Naive thymus-derived CD4-positive, alpha-beta T cell (primary cell): ENCODE measurements at regions not wholly inside any gene's neighbourhood (a gene's known extent, or its start where the extent isn't known, plus 50 kb on each side); places are given as distances from the start of the nearest gene placed in this dataset.

Source experiments
- ATAC-seq: fragments of 150-1000 bp; cut with Tn5 transposase; 2 replicates; pipeline ENCODE4 v1.10.0; 2021; ENCODE audit warnings: mild to moderate bottlenecking, moderate library complexity
- CTCF ChIA-PET: fragments of 350-600 bp; sonication (Branson Sonifier 250); formaldehyde crosslinking; loops from one replicate; lab custom pipeline; 2021; ENCODE audit warnings: antibody characterized with exemption; lab: Charles Lee
- POLR2A ChIA-PET: fragments of 350-600 bp; sonication (Branson Sonifier 250); formaldehyde crosslinking; loops from one replicate; lab custom pipeline; 2021; ENCODE audit warnings: antibody characterized with exemption, inconsistent platforms; lab: Charles Lee
- DNase-seq, 9 donors: peaks; one replicate each; pipeline versions ENCODE4 v3.0.0 to v3.0.0-alpha.2; 2020 to 2022; ENCODE audit warnings: mixed read lengths in 1 of 9
- H3K27ac ChIP-seq: one replicate; pipeline ENCODE4 v1.7.0; 2013; ENCODE audit warnings: mild to moderate bottlenecking, low read depth, low read length, moderate library complexity
- H3K27me3 ChIP-seq, 2 donors: one replicate each; pipeline ENCODE4 v1.7.0; 2013; ENCODE audit warnings: low read length in 2 of 2, mild to moderate bottlenecking in 2 of 2, moderate library complexity in 2 of 2; ENCODE audit not compliant: control insufficient read depth in 2 of 2, insufficient read depth in 2 of 2
- H3K36me3 ChIP-seq, 3 experiments: 1 replicate in 2 of 3; 2 replicates in 1 of 3; pipeline ENCODE4 v1.7.0; 2013; ENCODE audit warnings: low read length in 3 of 3, mild to moderate bottlenecking in 3 of 3, moderate library complexity in 1 of 3; ENCODE audit not compliant: insufficient read depth in 3 of 3, control insufficient read depth in 2 of 3
- H3K4me1 ChIP-seq, 2 donors: one replicate each; pipeline ENCODE4 v1.7.0; 2013; ENCODE audit warnings: low read length in 2 of 2, mild to moderate bottlenecking in 2 of 2, moderate library complexity in 1 of 2; ENCODE audit not compliant: control insufficient read depth in 2 of 2, insufficient read depth in 2 of 2
- H3K4me3 ChIP-seq: 2 replicates; pipeline ENCODE4 v1.7.0; 2013; ENCODE audit warnings: mild to moderate bottlenecking, low read length
- H3K9me3 ChIP-seq, 3 experiments: 1 replicate in 2 of 3; 2 replicates in 1 of 3; pipeline ENCODE4 v1.7.0; 2013; ENCODE audit warnings: low read length in 3 of 3; ENCODE audit not compliant: control insufficient read depth in 2 of 3
- H3K27ac Mint-ChIP-seq, 9 donors: one replicate each; pipeline ENCODE4 v1.8.0; 2020 to 2022; ENCODE audit warnings: mixed read lengths in 9 of 9, mild to moderate bottlenecking in 8 of 9, moderate library complexity in 5 of 9, inconsistent platforms in 2 of 9
- H3K27me3 Mint-ChIP-seq, 5 donors: one replicate each; pipeline ENCODE4 v1.8.0; 2021 to 2022; ENCODE audit warnings: mixed read lengths in 5 of 5, mild to moderate bottlenecking in 1 of 5
- H3K36me3 Mint-ChIP-seq, 5 donors: one replicate each; pipeline ENCODE4 v1.8.0; 2020 to 2022; ENCODE audit warnings: mixed read lengths in 5 of 5, mild to moderate bottlenecking in 3 of 5, inconsistent platforms in 1 of 5
- H3K4me1 Mint-ChIP-seq, 7 donors: one replicate each; pipeline ENCODE4 v1.8.0; 2020 to 2022; ENCODE audit warnings: mixed read lengths in 7 of 7, mild to moderate bottlenecking in 3 of 7, inconsistent platforms in 1 of 7
- H3K4me3 Mint-ChIP-seq, 10 donors: one replicate each; pipeline ENCODE4 v1.8.0; 2020 to 2022; ENCODE audit warnings: mild to moderate bottlenecking in 10 of 10, mixed read lengths in 10 of 10, moderate library complexity in 6 of 10, inconsistent platforms in 2 of 10
- H3K9me3 Mint-ChIP-seq, 11 donors: one replicate each; pipeline ENCODE4 v1.8.0; 2020 to 2022; ENCODE audit warnings: mixed read lengths in 11 of 11, mild to moderate bottlenecking in 4 of 11, inconsistent platforms in 1 of 11, moderate library complexity in 1 of 11
- intact Hi-C, 2 donors: fragments of 100-400 bp; cut with micrococcal nuclease; formaldehyde crosslinking; loops; one replicate each; pipeline ENCODE4 v1.15.1; 2023

GRCh38 chr13:31031482-31031881 is 99.0 kb downstream of the TEX26 start:
- DNase-seq (no peak), ATAC-seq (no peak)
- H3K4me1 Mint-ChIP-seq: peaks cover 0 to 2% (median 0%) of the 10 kb centered on the region in 7 donors
- H3K4me3 Mint-ChIP-seq: no peak overlapping the region
- H3K4me1 ChIP-seq: no peaks in the 10 kb centered on the region
- ChIA-PET CTCF (interaction anchor here (1.9 kb wide), 1 partner anchor 14 kb away, joined by 6 read pairs; no protein-coding TSS in a partner anchor), POLR2A (no interaction called here)
- no peak overlapping the region for H3K27ac Mint-ChIP-seq
- H3K9me3 ChIP-seq: no peaks in the 10 kb centered on the region
- H3K27ac ChIP-seq: no peak overlapping the region
- no peak overlapping the region for H3K4me3 ChIP-seq
- intact Hi-C loops: no loop called here
- H3K36me3 ChIP-seq: no peaks in the 10 kb centered on the region
- H3K27me3 ChIP-seq: no peaks in the 10 kb centered on the region
- H3K27me3 Mint-ChIP-seq: peaks cover 0 to 55% (median 9%) of the 10 kb centered on the region in 5 donors
- peaks cover 0 to 3% (median 0%) of the 10 kb centered on the region in 11 donors for H3K9me3 Mint-ChIP-seq
- H3K36me3 Mint-ChIP-seq: no peaks in the 10 kb centered on the region

GRCh38 chr13:31029102-31029501 is 96.6 kb downstream of the TEX26 start:
- POLR2A ChIA-PET: no interaction called here
- no peak overlapping the region for H3K4me3 Mint-ChIP-seq

GRCh38 chr13:31027136-31027535 is 94.7 kb downstream of the TEX26 start:
- peaks cover 0 to 34% (median 17%) of the 10 kb centered on the region in 5 donors for H3K27me3 Mint-ChIP-seq
- H3K9me3 ChIP-seq: no peaks in the 10 kb centered on the region
- no peak overlapping the region for H3K27ac ChIP-seq
- no peaks in the 10 kb centered on the region for H3K36me3 Mint-ChIP-seq
- CTCF ChIA-PET: no interaction called here
- no peak for DNase-seq
- H3K4me1 ChIP-seq: no peaks in the 10 kb centered on the region
- POLR2A ChIA-PET: no interaction called here
- peaks cover 0 to 3% (median 0%) of the 10 kb centered on the region in 11 donors for H3K9me3 Mint-ChIP-seq
- H3K4me3 Mint-ChIP-seq: no peak overlapping the region
- intact Hi-C loops: no loop called here
- no peaks in the 10 kb centered on the region for H3K36me3 ChIP-seq
- peaks cover 0 to 2% (median 0%) of the 10 kb centered on the region in 7 donors for H3K4me1 Mint-ChIP-seq
- ATAC-seq: no peak
- H3K4me3 ChIP-seq: no peak overlapping the region
- H3K27ac Mint-ChIP-seq: no peak overlapping the region
- H3K27me3 ChIP-seq: no peaks in the 10 kb centered on the region

More at GRCh38 chr13:31029102-31029501, 96.6 kb downstream of the TEX26 start:
- Histone ChIP-seq H3K27me3 (no peaks in the 10 kb centered on the region), H3K9me3 (no peaks in the 10 kb centered on the region), H3K36me3 (no peaks in the 10 kb centered on the region), H3K27ac (no peak overlapping the region), H3K4me1 (no peaks in the 10 kb centered on the region), H3K4me3 (no peak overlapping the region)
- CTCF ChIA-PET: no interaction called here
- Mint-ChIP-seq H3K4me1 (peaks cover 0 to 2% (median 0%) of the 10 kb centered on the region in 7 donors), H3K27ac (no peak overlapping the region), H3K36me3 (no peaks in the 10 kb centered on the region), H3K27me3 (peaks cover 0 to 33% (median 9%) of the 10 kb centered on the region in 5 donors), H3K9me3 (peaks cover 0 to 3% (median 0%) of the 10 kb centered on the region in 11 donors)
- intact Hi-C loops: no loop called here
- DNase-seq (no peak), ATAC-seq (no peak)
